ENCODE measurements at regions not wholly inside any gene's neighbourhood (a gene's known extent, or its start where the extent isn't known, plus 50 kb on each side); places are given as distances from the start of the nearest gene placed in this dataset.

DNA sequence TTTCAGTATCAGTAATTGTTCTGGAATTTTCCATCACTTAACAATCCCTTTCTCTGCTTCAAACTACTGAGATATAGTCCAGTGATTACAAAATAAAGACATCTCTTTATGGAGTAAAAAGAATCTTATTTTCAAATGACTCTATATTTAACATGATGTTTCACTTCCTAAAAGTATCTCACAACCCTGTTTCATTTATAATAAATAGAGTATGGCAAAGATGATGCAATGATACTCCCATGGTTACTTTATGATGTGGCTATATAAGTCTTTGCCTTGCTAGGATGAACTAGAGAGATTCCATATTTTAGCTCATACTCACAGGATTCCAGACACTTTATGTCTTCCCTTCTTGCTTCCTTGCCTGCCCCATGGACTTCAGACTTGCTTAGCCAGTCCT, 953.5 kb upstream of the MDGA2 start:
- TF ChIP-seq, protein P1, sequence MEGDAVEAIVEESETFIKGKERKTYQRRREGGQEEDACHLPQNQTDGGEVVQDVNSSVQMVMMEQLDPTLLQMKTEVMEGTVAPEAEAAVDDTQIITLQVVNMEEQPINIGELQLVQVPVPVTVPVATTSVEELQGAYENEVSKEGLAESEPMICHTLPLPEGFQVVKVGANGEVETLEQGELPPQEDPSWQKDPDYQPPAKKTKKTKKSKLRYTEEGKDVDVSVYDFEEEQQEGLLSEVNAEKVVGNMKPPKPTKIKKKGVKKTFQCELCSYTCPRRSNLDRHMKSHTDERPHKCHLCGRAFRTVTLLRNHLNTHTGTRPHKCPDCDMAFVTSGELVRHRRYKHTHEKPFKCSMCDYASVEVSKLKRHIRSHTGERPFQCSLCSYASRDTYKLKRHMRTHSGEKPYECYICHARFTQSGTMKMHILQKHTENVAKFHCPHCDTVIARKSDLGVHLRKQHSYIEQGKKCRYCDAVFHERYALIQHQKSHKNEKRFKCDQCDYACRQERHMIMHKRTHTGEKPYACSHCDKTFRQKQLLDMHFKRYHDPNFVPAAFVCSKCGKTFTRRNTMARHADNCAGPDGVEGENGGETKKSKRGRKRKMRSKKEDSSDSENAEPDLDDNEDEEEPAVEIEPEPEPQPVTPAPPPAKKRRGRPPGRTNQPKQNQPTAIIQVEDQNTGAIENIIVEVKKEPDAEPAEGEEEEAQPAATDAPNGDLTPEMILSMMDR (IDR thresholded peaks at IDR 0.05) = no peak
- TF ChIP-seq POLR2AphosphoS5 (IDR thresholded peaks at IDR 0.05) (no peak), EP300 (IDR thresholded peaks at IDR 0.05; ENCODE audit: low read depth) (no peak), POLR2A (IDR thresholded peaks at IDR 0.05) (no peak)
